ENCODE measurements at regions not wholly inside any gene's neighbourhood (a gene's known extent, or its start where the extent isn't known, plus 50 kb on each side); places are given as distances from the start of the nearest gene placed in this dataset.

GRCh38 chr10:129288999-129289584 lies 177.9 kb upstream of the MGMT start:
- TF ChIP-seq CTCF (IDR thresholded peaks at IDR 0.05): no peak
- TF ChIP-seq POLR2A (IDR thresholded peaks at IDR 0.05): no peak
